Uterus (tissue), 3 donors: ENCODE measurements at regions not wholly inside any gene's neighbourhood (a gene's known extent, or its start where the extent isn't known, plus 50 kb on each side); places are given as distances from the start of the nearest gene placed in this dataset.

Experiments
- DNase-seq, 2 donors: peaks; one replicate each; pipeline ENCODE4 v3.0.0-alpha.2; 2019 to 2020
- H3K27ac ChIP-seq, 2 donors: fragments of 200-600 bp; sonication (generic); 1 replicate in 1 of 2; 2 replicates in 1 of 2; pipeline ENCODE4 v1.5.1; 2016 to 2018
- H3K27me3 ChIP-seq, 2 donors: fragments of 200-600 bp; sonication (generic); one replicate each; pipeline ENCODE4 v1.5.1; 2018 to 2019; ENCODE audit warnings: control low read depth in 1 of 2
- H3K36me3 ChIP-seq, 2 donors: fragments of 200-600 bp; sonication (generic); one replicate each; pipeline ENCODE4 v1.5.1; 2019; ENCODE audit warnings: control low read depth in 1 of 2
- H3K4me1 ChIP-seq, 2 donors: fragments of 200-600 bp; sonication (generic); one replicate each; pipeline ENCODE4 v1.5.1; 2018 to 2019; ENCODE audit warnings: control low read depth in 1 of 2
- H3K4me3 ChIP-seq, 2 donors: fragments of 200-600 bp; sonication (generic); 1 replicate in 1 of 2; 2 replicates in 1 of 2; pipeline ENCODE4 v1.5.1; 2018 to 2019; ENCODE audit warnings: mild to moderate bottlenecking in 1 of 2
- H3K9me3 ChIP-seq, 2 donors: fragments of 200-600 bp; sonication (generic); one replicate each; pipeline ENCODE4 v1.5.1; 2019; ENCODE audit warnings: control low read depth in 1 of 2
- POLR2A ChIP-seq, 2 donors: fragments of 450-650 bp; IDR thresholded peaks; one replicate each; pipeline ENCODE4 v1.6.1; 2016; ENCODE audit warnings: antibody characterized with exemption in 2 of 2, mild to moderate bottlenecking in 1 of 2, moderate library complexity in 1 of 2
- intact Hi-C: fragments of 100-400 bp; cut with DNase I; formaldehyde crosslinking; loops from one replicate; pipeline ENCODE4 v1.15.1; 2023; ENCODE audit warnings: low total_unique reads
- TF ChIP-seq, protein P1 (sequence below), 4 experiments: fragments of 200-600 bp in 2 of 4; fragments of 450-650 bp in 2 of 4; sonication (generic) in 2 of 4; IDR thresholded peaks; one replicate each; pipeline ENCODE4 v1.5.1; 2016 to 2019; ENCODE audit warnings: antibody characterized with exemption in 4 of 4, mild to moderate bottlenecking in 2 of 4, moderate library complexity in 1 of 4
- donor health status: DM: yes; HTN: yes; CAD: no.

DNA sequence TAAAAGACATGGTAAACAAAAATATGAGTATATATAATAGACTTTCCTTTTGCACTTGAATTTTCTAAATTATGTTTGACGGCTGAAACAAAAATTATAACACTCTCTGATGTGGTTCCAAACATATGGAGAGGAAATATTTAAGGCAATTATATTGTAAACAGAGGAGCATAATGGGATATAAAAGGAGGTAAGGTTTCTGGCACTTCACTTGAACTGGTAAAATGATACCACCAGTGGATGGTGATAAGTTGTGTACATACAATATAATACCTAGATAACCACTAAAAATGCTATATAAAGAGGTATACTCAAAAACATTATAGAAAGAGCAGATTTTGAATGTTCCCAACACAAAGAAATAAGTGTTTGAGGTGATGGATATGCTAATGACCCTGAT is 192.9 kb upstream of the RAD23B start:
- no peak for DNase-seq
- H3K27me3 ChIP-seq: no peaks in the 10 kb centered on the region
- intact Hi-C loops: no loop called here
- no peaks in the 10 kb centered on the region for H3K36me3 ChIP-seq
- no peak overlapping the region for H3K27ac ChIP-seq
- H3K4me1 ChIP-seq: no peaks in the 10 kb centered on the region
- H3K9me3 ChIP-seq: no peaks in the 10 kb centered on the region
- no peak overlapping the region for H3K4me3 ChIP-seq
- TF ChIP-seq POLR2A (IDR thresholded peaks at IDR 0.05): no peak
- TF ChIP-seq, protein P1, sequence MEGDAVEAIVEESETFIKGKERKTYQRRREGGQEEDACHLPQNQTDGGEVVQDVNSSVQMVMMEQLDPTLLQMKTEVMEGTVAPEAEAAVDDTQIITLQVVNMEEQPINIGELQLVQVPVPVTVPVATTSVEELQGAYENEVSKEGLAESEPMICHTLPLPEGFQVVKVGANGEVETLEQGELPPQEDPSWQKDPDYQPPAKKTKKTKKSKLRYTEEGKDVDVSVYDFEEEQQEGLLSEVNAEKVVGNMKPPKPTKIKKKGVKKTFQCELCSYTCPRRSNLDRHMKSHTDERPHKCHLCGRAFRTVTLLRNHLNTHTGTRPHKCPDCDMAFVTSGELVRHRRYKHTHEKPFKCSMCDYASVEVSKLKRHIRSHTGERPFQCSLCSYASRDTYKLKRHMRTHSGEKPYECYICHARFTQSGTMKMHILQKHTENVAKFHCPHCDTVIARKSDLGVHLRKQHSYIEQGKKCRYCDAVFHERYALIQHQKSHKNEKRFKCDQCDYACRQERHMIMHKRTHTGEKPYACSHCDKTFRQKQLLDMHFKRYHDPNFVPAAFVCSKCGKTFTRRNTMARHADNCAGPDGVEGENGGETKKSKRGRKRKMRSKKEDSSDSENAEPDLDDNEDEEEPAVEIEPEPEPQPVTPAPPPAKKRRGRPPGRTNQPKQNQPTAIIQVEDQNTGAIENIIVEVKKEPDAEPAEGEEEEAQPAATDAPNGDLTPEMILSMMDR (IDR thresholded peaks at IDR 0.05): no peak

DNA sequence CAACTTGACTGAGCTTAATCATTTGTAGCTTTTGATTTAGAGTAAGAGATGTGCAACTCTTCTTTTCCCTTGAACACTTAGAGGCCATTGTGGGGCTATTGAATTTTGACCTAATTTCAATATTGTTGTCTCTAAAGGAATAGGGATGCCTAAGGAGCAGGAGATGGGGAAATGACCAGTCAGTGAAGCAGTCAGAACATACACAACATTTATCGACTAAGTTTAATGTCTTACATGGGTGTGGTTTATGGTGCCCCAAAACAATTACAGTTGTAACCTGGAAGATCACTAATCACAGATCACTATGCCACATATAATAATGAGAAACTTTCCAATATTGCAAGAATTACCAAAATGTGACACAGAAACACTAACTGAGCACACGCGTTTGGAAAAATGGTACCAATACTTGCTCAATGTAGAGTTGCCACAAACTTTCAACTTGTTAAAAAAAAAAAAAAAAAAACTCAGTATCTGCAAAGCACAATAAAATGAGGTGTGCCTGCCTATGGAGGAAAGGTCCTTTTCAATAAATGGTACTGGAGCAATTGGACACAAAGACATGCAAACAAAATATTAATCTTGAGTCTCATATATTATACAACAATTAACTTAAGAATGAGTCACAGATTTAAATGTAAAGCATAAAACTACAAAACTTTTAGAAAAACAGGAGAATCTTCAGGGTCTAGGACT is 189.6 kb upstream of the RAD23B start:
- no peaks in the 10 kb centered on the region for H3K27me3 ChIP-seq
- H3K9me3 ChIP-seq: no peaks in the 10 kb centered on the region
- no peak for DNase-seq
- no peak for TF ChIP-seq POLR2A (IDR thresholded peaks at IDR 0.05)
- TF ChIP-seq, protein P1 (IDR thresholded peaks at IDR 0.05): no peak
- no peak overlapping the region for H3K4me3 ChIP-seq
- no peaks in the 10 kb centered on the region for H3K4me1 ChIP-seq
- no peak overlapping the region for H3K27ac ChIP-seq
- H3K36me3 ChIP-seq: no peaks in the 10 kb centered on the region
- intact Hi-C loops: no loop called here

DNA sequence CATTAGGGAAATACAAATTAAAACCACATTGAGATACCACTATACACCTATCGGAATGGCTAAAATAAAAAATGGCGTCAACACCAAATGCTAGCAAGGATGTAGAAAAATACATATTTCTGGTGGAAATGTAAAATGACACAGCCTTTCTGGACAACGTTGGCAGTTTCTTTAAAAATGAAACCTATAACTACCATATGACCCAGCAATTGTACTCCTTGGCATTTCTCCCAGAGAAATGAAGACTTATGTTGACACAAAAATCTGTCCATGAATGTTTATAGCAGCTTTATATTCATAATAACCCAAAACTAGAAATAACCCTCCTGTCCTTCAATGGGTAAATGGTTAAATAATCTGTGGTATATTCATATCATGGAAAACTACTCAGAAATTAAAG is 188.7 kb upstream of the RAD23B start:
- H3K27me3 ChIP-seq: no peaks in the 10 kb centered on the region
- H3K4me3 ChIP-seq: no peak overlapping the region
- TF ChIP-seq, protein P1 (IDR thresholded peaks at IDR 0.05): no peak
- no peak for TF ChIP-seq POLR2A (IDR thresholded peaks at IDR 0.05)
- no peaks in the 10 kb centered on the region for H3K4me1 ChIP-seq
- no peak for DNase-seq
- no peak overlapping the region for H3K27ac ChIP-seq
- intact Hi-C loops: no loop called here
- no peaks in the 10 kb centered on the region for H3K9me3 ChIP-seq
- no peaks in the 10 kb centered on the region for H3K36me3 ChIP-seq

GRCh38 chr9:107100591-107100990 is 182.5 kb upstream of the RAD23B start:
- Histone ChIP-seq H3K36me3 (no peaks in the 10 kb centered on the region), H3K4me3 (no peak overlapping the region), H3K27me3 (no peaks in the 10 kb centered on the region), H3K9me3 (no peaks in the 10 kb centered on the region), H3K4me1 (no peaks in the 10 kb centered on the region), H3K27ac (no peak overlapping the region)
- intact Hi-C loops: no loop called here
- DNase-seq: no peak
- TF ChIP-seq POLR2A (IDR thresholded peaks at IDR 0.05): no peak
- TF ChIP-seq, protein P1 (IDR thresholded peaks at IDR 0.05): no peak

- Histone ChIP-seq H3K36me3 (no peaks in the 10 kb centered on the region), H3K27me3 (no peaks in the 10 kb centered on the region), H3K4me3 (no peak overlapping the region), H3K4me1 (no peaks in the 10 kb centered on the region), H3K27ac (no peak overlapping the region), H3K9me3 (no peaks in the 10 kb centered on the region)
- intact Hi-C loops: no loop called here
- TF ChIP-seq, protein P1 (IDR thresholded peaks at IDR 0.05): no peak
- TF ChIP-seq POLR2A (IDR thresholded peaks at IDR 0.05): no peak
- DNase-seq: no peak
These were observed 181.1 kb upstream of the RAD23B start for GRCh38 chr9:107102011-107102410.
